Bronchial epithelial cell (primary cell): ENCODE measurements at regions not wholly inside any gene's neighbourhood (a gene's known extent, or its start where the extent isn't known, plus 50 kb on each side); places are given as distances from the start of the nearest gene placed in this dataset.
"Not testable (repeated sequence)": the region's sequence is repeated elsewhere in the genome, so short reads cannot be mapped to it uniquely, and the experiment has no call there.

ENCODE experiments used
- DNase-seq: peaks from one replicate; pipeline ENCODE4 v3.0.0-alpha.2; 2010; ENCODE audit warnings: low read depth
- FAIRE-seq: peaks from 2 replicates; lab custom pipeline; 2011; peaks lifted over from hg19 to GRCh38; lab: Jason Lieb, UNC
- H3K27me3 ChIP-seq: 2 replicates; pipeline ENCODE4 v1.5.1; 2011; ENCODE audit warnings: low read length; ENCODE audit not compliant: control insufficient read depth, insufficient read depth
- H3K36me3 ChIP-seq: 2 replicates; pipeline ENCODE4 v1.5.1; 2011; ENCODE audit warnings: low read length; ENCODE audit not compliant: control insufficient read depth, insufficient read depth
- H3K4me3 ChIP-seq: 2 replicates; pipeline ENCODE4 v1.5.1; 2011; ENCODE audit warnings: mild to moderate bottlenecking, low read depth, low read length, control low read depth
- TF ChIP-seq, protein P1 (sequence below): IDR thresholded peaks from 2 replicates; pipeline ENCODE4 v1.5.1; 2011; ENCODE audit warnings: mild to moderate bottlenecking, moderate library complexity, low read length, control low read depth, inconsistent platforms; ENCODE audit not compliant: insufficient read depth, severe bottlenecking

DNA sequence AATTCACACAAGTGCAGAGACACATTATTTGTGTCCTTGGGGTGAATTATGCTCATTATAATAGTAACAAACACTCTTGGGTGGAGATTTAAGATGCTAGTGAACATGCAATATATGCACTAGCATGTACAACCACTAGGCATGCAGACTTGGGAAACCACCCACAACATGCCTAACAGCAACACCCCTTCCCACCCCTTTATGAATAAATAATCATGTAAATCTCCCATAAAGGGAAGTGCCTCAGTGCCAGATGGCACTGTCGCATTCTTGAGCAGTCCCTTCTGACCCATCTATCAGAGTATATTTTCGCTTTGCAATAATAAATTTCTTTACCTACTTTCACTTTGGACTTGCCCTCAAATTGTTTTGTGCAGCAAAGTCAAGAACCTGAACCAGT lies 1362.2 kb downstream of the OLFM4 start:
- TF ChIP-seq, protein P1, sequence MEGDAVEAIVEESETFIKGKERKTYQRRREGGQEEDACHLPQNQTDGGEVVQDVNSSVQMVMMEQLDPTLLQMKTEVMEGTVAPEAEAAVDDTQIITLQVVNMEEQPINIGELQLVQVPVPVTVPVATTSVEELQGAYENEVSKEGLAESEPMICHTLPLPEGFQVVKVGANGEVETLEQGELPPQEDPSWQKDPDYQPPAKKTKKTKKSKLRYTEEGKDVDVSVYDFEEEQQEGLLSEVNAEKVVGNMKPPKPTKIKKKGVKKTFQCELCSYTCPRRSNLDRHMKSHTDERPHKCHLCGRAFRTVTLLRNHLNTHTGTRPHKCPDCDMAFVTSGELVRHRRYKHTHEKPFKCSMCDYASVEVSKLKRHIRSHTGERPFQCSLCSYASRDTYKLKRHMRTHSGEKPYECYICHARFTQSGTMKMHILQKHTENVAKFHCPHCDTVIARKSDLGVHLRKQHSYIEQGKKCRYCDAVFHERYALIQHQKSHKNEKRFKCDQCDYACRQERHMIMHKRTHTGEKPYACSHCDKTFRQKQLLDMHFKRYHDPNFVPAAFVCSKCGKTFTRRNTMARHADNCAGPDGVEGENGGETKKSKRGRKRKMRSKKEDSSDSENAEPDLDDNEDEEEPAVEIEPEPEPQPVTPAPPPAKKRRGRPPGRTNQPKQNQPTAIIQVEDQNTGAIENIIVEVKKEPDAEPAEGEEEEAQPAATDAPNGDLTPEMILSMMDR = no peak
- no peaks in the 10 kb centered on the region for H3K27me3 ChIP-seq
- H3K4me3 ChIP-seq = no peak overlapping the region
- DNase-seq (no peak), FAIRE-seq (no peak)
- H3K36me3 ChIP-seq = no peaks in the 10 kb centered on the region

DNA sequence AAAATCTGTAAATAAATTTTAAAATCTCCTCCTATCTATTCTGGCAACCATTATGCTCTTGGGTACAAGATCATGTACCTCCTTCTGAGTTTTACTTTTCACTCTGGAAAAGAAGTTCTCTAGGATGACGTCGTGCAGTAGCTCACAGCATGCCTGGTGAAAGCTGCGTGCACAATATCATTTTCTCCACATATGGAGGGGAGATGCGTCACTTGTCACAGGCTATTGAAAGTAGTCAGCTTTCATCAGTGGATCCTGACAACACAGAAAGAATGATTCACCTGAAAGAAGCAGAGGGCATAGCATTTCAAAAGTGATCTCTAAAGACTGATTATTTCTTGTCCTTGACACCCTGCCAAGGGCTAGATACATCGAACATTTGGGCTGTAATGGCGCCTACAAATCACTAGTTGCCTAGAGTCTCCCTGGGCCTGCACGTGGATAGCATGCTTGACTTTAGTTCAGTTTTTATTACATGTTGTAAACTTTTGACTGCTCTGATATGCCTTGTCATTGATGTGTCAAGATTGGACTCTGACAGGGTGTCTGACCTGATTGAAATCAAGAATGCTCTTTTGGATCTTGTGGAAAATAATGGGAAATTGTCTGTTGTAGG lies 1365.6 kb downstream of the OLFM4 start:
- DNase-seq (no peak), FAIRE-seq (no peak)
- Histone ChIP-seq H3K36me3 (no peaks in the 10 kb centered on the region), H3K4me3 (no peak overlapping the region), H3K27me3 (no peaks in the 10 kb centered on the region)
- TF ChIP-seq, protein P1 = no peak

DNA sequence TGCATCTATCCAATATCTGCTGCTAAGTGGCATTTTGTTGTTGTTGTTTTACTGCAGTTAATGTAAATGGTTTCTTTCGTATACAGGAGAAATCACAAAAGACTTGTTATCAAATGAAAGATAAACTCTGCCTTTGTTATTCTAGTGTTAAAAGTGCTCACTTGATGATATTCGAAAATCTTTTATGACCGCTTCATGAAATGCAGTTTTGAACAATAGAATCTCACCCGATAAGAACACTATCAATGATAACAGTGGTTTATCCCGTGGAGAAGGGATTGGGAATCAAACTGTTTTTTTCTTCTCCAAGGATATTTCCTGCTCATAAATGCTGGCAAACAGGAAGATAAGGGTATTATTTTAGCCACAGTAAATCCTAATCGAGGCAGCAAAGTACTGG lies 1366.3 kb downstream of the OLFM4 start:
- Histone ChIP-seq H3K27me3 (no peaks in the 10 kb centered on the region), H3K36me3 (no peaks in the 10 kb centered on the region), H3K4me3 (no peak overlapping the region)
- FAIRE-seq = no peak
- TF ChIP-seq, protein P1 = no peak
- no peak for DNase-seq

DNA sequence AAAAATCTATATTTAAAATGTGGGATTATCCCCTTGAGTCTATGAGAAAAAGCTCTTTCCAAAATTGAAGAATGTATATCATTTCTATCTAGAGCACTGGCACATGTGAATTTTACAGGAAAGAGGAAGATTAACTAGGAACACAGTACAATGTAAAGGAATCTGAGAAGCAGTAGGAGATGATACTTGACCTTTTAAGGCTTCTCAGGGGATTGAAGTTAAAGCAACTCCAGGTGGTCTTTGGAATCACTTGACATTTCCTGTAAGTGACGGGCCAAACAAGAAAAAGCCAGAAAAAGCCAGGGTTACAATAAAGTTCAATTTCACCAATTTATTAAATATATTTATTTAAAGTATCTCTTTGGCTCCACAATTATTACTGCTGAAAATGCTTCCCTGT lies 1373.9 kb downstream of the OLFM4 start:
- DNase-seq (no peak), FAIRE-seq (no peak)
- no peaks in the 10 kb centered on the region for H3K27me3 ChIP-seq
- H3K4me3 ChIP-seq = no peak overlapping the region
- no peaks in the 10 kb centered on the region for H3K36me3 ChIP-seq
- TF ChIP-seq, protein P1 = no peak

DNA sequence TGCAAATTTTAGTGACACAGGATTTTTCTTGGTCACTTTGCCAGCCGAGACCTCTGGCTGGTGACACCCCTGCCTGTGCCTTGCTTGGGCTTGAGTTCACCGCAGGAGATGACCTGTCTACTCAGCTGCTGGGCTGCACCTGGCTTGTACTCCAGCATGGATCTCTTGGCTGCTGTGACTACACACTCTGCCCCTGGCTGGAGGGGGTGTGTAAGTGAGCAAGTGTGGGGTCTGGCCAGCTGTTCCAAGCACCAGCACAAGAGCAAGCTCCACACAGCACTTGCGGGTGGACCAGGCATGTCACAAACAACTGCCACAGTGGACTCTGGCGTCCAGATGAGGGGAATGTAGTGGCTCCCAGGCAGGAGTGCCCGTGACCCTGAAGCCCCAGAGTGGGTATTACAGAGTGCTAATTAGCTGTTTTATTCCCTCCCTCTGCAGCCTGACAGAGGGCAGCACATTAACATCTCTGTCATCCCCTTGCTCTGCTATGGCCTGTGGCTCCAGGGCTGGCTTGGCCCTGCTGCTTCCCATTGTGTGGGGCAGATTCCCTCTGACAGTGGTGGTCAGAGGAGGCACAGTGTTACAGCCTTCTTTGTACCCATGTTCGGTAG lies 1387.2 kb downstream of the OLFM4 start:
- Histone ChIP-seq H3K27me3 (no peaks in the 10 kb centered on the region), H3K36me3 (no peaks in the 10 kb centered on the region), H3K4me3 (no peak overlapping the region)
- TF ChIP-seq, protein P1 = no peak
- DNase-seq (no peak), FAIRE-seq (no peak)

DNA sequence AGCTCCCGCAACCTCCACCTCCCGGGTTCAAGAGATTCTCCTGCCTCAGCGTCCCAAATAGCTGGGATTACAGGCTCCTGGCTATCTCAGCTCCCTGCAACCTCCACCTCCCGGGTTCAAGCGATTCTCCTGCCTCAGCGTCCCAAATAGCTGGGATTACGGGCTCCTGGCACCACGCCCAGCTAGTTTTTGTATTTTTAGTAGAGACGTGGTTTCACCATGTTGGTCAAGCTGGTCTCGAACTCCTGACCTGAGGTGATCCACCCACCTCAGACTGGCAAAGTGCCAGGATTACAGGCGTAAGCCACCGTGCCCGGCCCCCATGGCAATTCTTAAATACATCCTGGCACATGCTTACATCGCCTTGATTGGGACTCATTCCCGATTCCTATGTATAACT lies 1394.3 kb downstream of the OLFM4 start:
- FAIRE-seq, H3K36me3 ChIP-seq, H3K4me3 ChIP-seq, DNase-seq, H3K27me3 ChIP-seq: not testable (repeated sequence)
